SK-N-SH (cell line): ENCODE measurements at regions not wholly inside any gene's neighbourhood (a gene's known extent, or its start where the extent isn't known, plus 50 kb on each side); places are given as distances from the start of the nearest gene placed in this dataset.
"Not testable (repeated sequence)": the region's sequence is repeated elsewhere in the genome, so short reads cannot be mapped to it uniquely, and the experiment has no call there.

Source experiments
- CTCF ChIA-PET: fragments of 300-600, 350-600 bp; formaldehyde crosslinking; extraction: SDS; loops from one replicate; lab custom pipeline; 2021; lab: Yijun Ruan, JAX
- POLR2A ChIA-PET: fragments of 350-600 bp; sonication (Branson Sonifier 250); formaldehyde crosslinking; extraction: SDS; loops from one replicate; lab custom pipeline; 2020; ENCODE audit warnings: antibody characterized with exemption, inconsistent platforms; lab: Yijun Ruan, JAX
- DNase-seq: peaks from one replicate; pipeline ENCODE4 v3.0.0; 2012
- H2AFZ ChIP-seq: fragments of 200-600 bp; sonication (generic); 2 replicates; pipeline ENCODE4 v1.8.1; 2016; ENCODE audit warnings: antibody characterized with exemption, mild to moderate bottlenecking, low read depth
- H3F3A ChIP-seq: fragments of 200-600 bp; sonication (generic); replicated peaks from 2 replicates; pipeline ENCODE3; 2016; ENCODE audit warnings: antibody characterized with exemption, mild to moderate bottlenecking; ENCODE audit not compliant: insufficient read depth
- H3K27ac ChIP-seq, 2 experiments: fragments of 200-500 bp in 1 of 2; fragments of 200-600 bp in 1 of 2; sonication (Bioruptor generic) in 1 of 2; sonication (generic), shearing (Covaris generic) in 1 of 2; 2 replicates each; pipeline versions ENCODE4 v1.5.1 to v1.6.1; 2014 to 2016; ENCODE audit warnings: low read depth in 2 of 2, inconsistent platforms in 1 of 2, low read length in 1 of 2, mild to moderate bottlenecking in 1 of 2, mixed read lengths in 1 of 2
- H3K27me3 ChIP-seq: fragments of 200-600 bp; sonication (generic), shearing (Covaris generic); 2 replicates; pipeline ENCODE4 v1.6.1; 2016; ENCODE audit warnings: mixed run types; ENCODE audit not compliant: insufficient read depth
- H3K36me3 ChIP-seq, 2 experiments: fragments of 200-500 bp in 1 of 2; fragments of 200-600 bp in 1 of 2; sonication (Bioruptor generic) in 1 of 2; sonication (generic) in 1 of 2; replicated peaks in 1 of 2; 2 replicates each; pipeline versions ENCODE3 to v1.5.1; 2014 to 2016; ENCODE audit warnings: low read length in 1 of 2, mild to moderate bottlenecking in 1 of 2; ENCODE audit not compliant: insufficient read depth in 2 of 2, control insufficient read depth in 1 of 2
- H3K4me1 ChIP-seq, 2 experiments: fragments of 200-500 bp in 1 of 2; fragments of 200-600 bp in 1 of 2; sonication (Bioruptor generic) in 1 of 2; sonication (generic), shearing (Covaris generic) in 1 of 2; 2 replicates each; pipeline versions ENCODE4 v1.5.1 to v1.6.1; 2014 to 2016; ENCODE audit warnings: low read depth in 1 of 2, low read length in 1 of 2, mixed run types in 1 of 2; ENCODE audit not compliant: insufficient read depth in 2 of 2, control insufficient read depth in 1 of 2
- H3K4me2 ChIP-seq: fragments of 200-600 bp; sonication (generic), shearing (Covaris generic); 2 replicates; pipeline ENCODE4 v1.6.1; 2017; ENCODE audit warnings: mixed run types
- H3K4me3 ChIP-seq, 2 experiments: fragments of 200-500 bp in 1 of 2; fragments of 200-600 bp in 1 of 2; sonication (Bioruptor generic) in 1 of 2; sonication (generic), shearing (Covaris generic) in 1 of 2; 2 replicates each; pipeline versions ENCODE4 v1.5.1 to v1.8.1; 2014 to 2016; ENCODE audit warnings: low read depth in 2 of 2, inconsistent platforms in 1 of 2, low read length in 1 of 2, mild to moderate bottlenecking in 1 of 2, mixed read lengths in 1 of 2, moderate library complexity in 1 of 2
- H3K79me2 ChIP-seq: fragments of 200-600 bp; sonication (generic); 2 replicates; pipeline ENCODE4 v1.8.1; 2017; ENCODE audit warnings: mild to moderate bottlenecking; ENCODE audit not compliant: insufficient read depth
- H3K9ac ChIP-seq: fragments of 200-600 bp; sonication (generic); 2 replicates; pipeline ENCODE4 v1.6.1; 2017; ENCODE audit warnings: mixed run types
- H3K9me2 ChIP-seq: fragments of 200-600 bp; sonication (generic); 2 replicates; pipeline ENCODE4 v1.6.1; 2017; ENCODE audit warnings: mixed run types
- H3K9me3 ChIP-seq: fragments of 200-600 bp; sonication (generic); 2 replicates; pipeline ENCODE4 v1.6.1; 2017; ENCODE audit warnings: mixed run types, mild to moderate bottlenecking, moderate library complexity
- H4K20me1 ChIP-seq: fragments of 200-600 bp; sonication (generic); 2 replicates; pipeline ENCODE4 v1.6.1; 2017; ENCODE audit warnings: mild to moderate bottlenecking, mixed run types; ENCODE audit not compliant: insufficient read depth
- CHD2 ChIP-seq: fragments of 150-350 bp; IDR thresholded peaks from 2 replicates; pipeline ENCODE4 v1.6.1; 2018; ENCODE audit warnings: low read length; ENCODE audit not compliant: partially characterized antibody
- ELF1 ChIP-seq: IDR thresholded peaks from 2 replicates; pipeline ENCODE4 v1.4.0; 2012
- EZH2phosphoT487 ChIP-seq: fragments of 200-600 bp; sonication (generic); IDR thresholded peaks from 2 replicates; pipeline ENCODE4 v1.6.1; 2017; ENCODE audit warnings: low read depth, mixed run types, mild to moderate bottlenecking, antibody characterized with exemption, moderate library complexity, borderline replicate concordance
- FOXJ3 ChIP-seq: sonication (generic); formaldehyde crosslinking; IDR thresholded peaks from 2 replicates; pipeline ENCODE4 v1.5.1; 2020; ENCODE audit warnings: mild to moderate bottlenecking, missing genetic modification reagents
- GATA2 ChIP-seq: sonication (generic); formaldehyde crosslinking; IDR thresholded peaks from 2 replicates; pipeline ENCODE4 v1.5.0; 2020; ENCODE audit warnings: mild to moderate bottlenecking, missing genetic modification reagents
- MEF2A ChIP-seq: IDR thresholded peaks from 2 replicates; pipeline ENCODE4 v1.4.0; 2012; ENCODE audit warnings: low read depth, borderline replicate concordance
- MXI1 ChIP-seq: IDR thresholded peaks from 2 replicates; pipeline ENCODE4 v1.6.1; 2012; ENCODE audit warnings: mild to moderate bottlenecking, low read depth, low read length, improper control_type of control experiment
- NFIC ChIP-seq: IDR thresholded peaks from 2 replicates; pipeline ENCODE4 v1.4.0; 2012; ENCODE audit warnings: borderline replicate concordance
- POLR2AphosphoS5 ChIP-seq: IDR thresholded peaks from 2 replicates; pipeline ENCODE4 v1.6.1; 2012; ENCODE audit warnings: low read depth, low read length
- RCOR1 ChIP-seq: fragments of 150-350 bp; IDR thresholded peaks from 2 replicates; pipeline ENCODE4 v1.6.1; 2017; ENCODE audit warnings: antibody characterized with exemption, low read length
- RFX5 ChIP-seq: IDR thresholded peaks from 2 replicates; pipeline ENCODE4 v1.6.1; 2012; ENCODE audit warnings: mild to moderate bottlenecking, improper control_type of control experiment, low read length
- RXRA ChIP-seq: IDR thresholded peaks from 2 replicates; pipeline ENCODE4 v1.4.0; 2012; ENCODE audit warnings: low read depth, mild to moderate bottlenecking, borderline replicate concordance
- USF2 ChIP-seq: fragments of 150-350 bp; IDR thresholded peaks from 2 replicates; pipeline ENCODE4 v1.6.1; 2017; ENCODE audit warnings: antibody characterized with exemption, low read length, low read depth, borderline replicate concordance
- WGBS: methylation state at CpG from one replicate; pipeline ENCODE4 v1.1.6; 2017; ENCODE audit warnings: low lambda C conversion rate; 5-methylcytosine and 5-hydroxymethylcytosine counted together
- TF ChIP-seq, protein P1 (sequence below): IDR thresholded peaks from 2 replicates; pipeline ENCODE4 v1.4.0; 2012; ENCODE audit warnings: low read depth, borderline replicate concordance

GRCh38 chrX:109172091-109172602, 309.7 kb downstream of the GUCY2F start:
- WGBS: 0% methylated on average over 2 of the region's 4 CpGs
- no peak overlapping the region for H3K27ac ChIP-seq
- no peak for DNase-seq
- TF ChIP-seq POLR2AphosphoS5 (no peak), CHD2 (no peak), RFX5 (no peak), USF2 (no peak), ELF1 (no peak), RXRA (no peak), MEF2A (no peak), EZH2phosphoT487 (no peak), GATA2 (CRISPR knock-in tag) (no peak), NFIC (no peak)
- TF ChIP-seq, protein P1, sequence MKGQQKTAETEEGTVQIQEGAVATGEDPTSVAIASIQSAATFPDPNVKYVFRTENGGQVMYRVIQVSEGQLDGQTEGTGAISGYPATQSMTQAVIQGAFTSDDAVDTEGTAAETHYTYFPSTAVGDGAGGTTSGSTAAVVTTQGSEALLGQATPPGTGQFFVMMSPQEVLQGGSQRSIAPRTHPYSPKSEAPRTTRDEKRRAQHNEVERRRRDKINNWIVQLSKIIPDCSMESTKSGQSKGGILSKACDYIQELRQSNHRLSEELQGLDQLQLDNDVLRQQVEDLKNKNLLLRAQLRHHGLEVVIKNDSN: no peak
- H3K79me2 ChIP-seq: no peaks in the 10 kb centered on the region
- no peaks in the 10 kb centered on the region for H3K36me3 ChIP-seq
- H3F3A ChIP-seq: no peaks in the 10 kb centered on the region
- H3K9me3 ChIP-seq: no peaks in the 10 kb centered on the region
- ChIA-PET CTCF (no interaction called here), POLR2A (no interaction called here)
- H3K27me3 ChIP-seq: no peaks in the 10 kb centered on the region; the same call in 1 of the 2 replicates
- no peaks in the 10 kb centered on the region for H3K4me1 ChIP-seq
- no peak overlapping the region for H3K9ac ChIP-seq
- no peaks in the 10 kb centered on the region for H4K20me1 ChIP-seq
- no peak overlapping the region for H3K4me3 ChIP-seq
- no peak overlapping the region for H2AFZ ChIP-seq
- no peaks in the 10 kb centered on the region for H3K9me2 ChIP-seq
- H3K4me2 ChIP-seq: no peak overlapping the region

- no peak overlapping the region for H3K9ac ChIP-seq
- H3K4me2 ChIP-seq: no peak overlapping the region
- H2AFZ ChIP-seq: no peak overlapping the region
- H3K36me3 ChIP-seq: no peaks in the 10 kb centered on the region
- no peaks in the 10 kb centered on the region for H4K20me1 ChIP-seq
- no peak overlapping the region for H3K4me3 ChIP-seq
- H3K4me1 ChIP-seq: no peaks in the 10 kb centered on the region
- no peaks in the 10 kb centered on the region for H3K79me2 ChIP-seq
- H3F3A ChIP-seq: no peaks in the 10 kb centered on the region
- DNase-seq: no peak
- ChIA-PET CTCF (no interaction called here), POLR2A (no interaction called here)
- WGBS: 0% methylated on average over 1 of the region's 1 CpG
- no peaks in the 10 kb centered on the region for H3K9me2 ChIP-seq
- no peaks in the 10 kb centered on the region for H3K27me3 ChIP-seq
- no peak overlapping the region for H3K27ac ChIP-seq
- peaks cover 8% of the 10 kb centered on the region; the same call in 1 of the 2 replicates for H3K9me3 ChIP-seq
- TF ChIP-seq MXI1 (no peak), RCOR1 (no peak), CHD2 (no peak), FOXJ3 (CRISPR knock-in tag) (no peak)
Observed at GRCh38 chrX:109155161-109155560, 326.7 kb downstream of the GUCY2F start.

DNA sequence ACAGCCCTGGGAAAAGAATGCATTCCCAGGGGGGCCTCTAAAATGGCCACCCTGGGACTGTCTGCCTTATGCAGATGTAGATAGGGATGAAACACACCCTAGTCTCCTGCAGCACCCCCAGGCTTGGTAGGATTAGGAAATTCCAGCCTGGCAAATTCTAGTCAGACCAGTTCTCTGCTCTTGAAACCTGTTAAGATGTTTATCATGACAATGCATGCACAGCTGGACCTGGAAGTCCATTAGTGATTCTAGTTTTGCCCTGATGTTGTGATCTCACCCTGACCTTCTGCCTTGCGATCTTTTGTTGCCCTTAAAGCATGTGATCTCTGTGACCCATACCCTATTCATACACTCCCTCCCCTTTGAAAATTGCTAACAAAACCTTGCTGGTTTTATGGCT, 337.7 kb downstream of the GUCY2F start:
- CTCF ChIA-PET: not testable (repeated sequence)

More for the DNA sequence above, 337.7 kb downstream of the GUCY2F start:
- H2AFZ ChIP-seq, H3K9me2 ChIP-seq, H4K20me1 ChIP-seq, DNase-seq, H3K27me3 ChIP-seq, H3K36me3 ChIP-seq, H3K4me1 ChIP-seq, H3K79me2 ChIP-seq, H3K4me3 ChIP-seq, POLR2A ChIA-PET, H3K9ac ChIP-seq, H3K27ac ChIP-seq, H3K4me2 ChIP-seq, H3F3A ChIP-seq, H3K9me3 ChIP-seq: not testable (repeated sequence)
- WGBS: 0% methylated on average over 1 of the region's 1 CpG
